ENCODE measurements at regions not wholly inside any gene's neighbourhood (a gene's known extent, or its start where the extent isn't known, plus 50 kb on each side); places are given as distances from the start of the nearest gene placed in this dataset.
A peak's percentile ranks its signal among the peaks of the same experiment; 100 is the strongest.

- no peak for TF ChIP-seq CTCF (IDR thresholded peaks at IDR 0.05; ENCODE audit: low read depth, low read length)
- ChIA-PET POLR2A (interaction anchor here (0.7 kb wide), 1 partner anchor 18 kb away, joined by 3 read pairs; no protein-coding TSS in a partner anchor), CTCF (interaction anchor here (0.6 to 4.5 kb wide), 16 partner anchors 10 to 862 kb away, joined by 3 to 48 read pairs (median 5); no protein-coding TSS in a partner anchor)
- Histone ChIP-seq H3K4me3 (ENCODE audit: low read depth, low read length) (no peak overlapping the region), H3K27ac (ENCODE audit: low read depth, low read length) (no peak overlapping the region), H3K27me3 (ENCODE audit: control insufficient read depth, insufficient read depth, low read length) (no peaks in the 10 kb centered on the region), H3K9me3 (ENCODE audit: control insufficient read depth, insufficient read depth, low read length) (no peaks in the 10 kb centered on the region)
- no peak for DNase-seq (ENCODE audit: low read depth, low spot score)
These were observed 105.0 kb downstream of the HNRNPD start for GRCh38 chr4:82268826-82269193.

GRCh38 chr4:82268050-82268825 is 105.6 kb downstream of the HNRNPD start:
- Histone ChIP-seq H3K27me3 (ENCODE audit: control insufficient read depth, insufficient read depth, low read length) (no peaks in the 10 kb centered on the region), H3K27ac (ENCODE audit: low read depth, low read length) (no peak overlapping the region), H3K4me3 (ENCODE audit: low read depth, low read length) (no peak overlapping the region), H3K9me3 (ENCODE audit: control insufficient read depth, insufficient read depth, low read length) (no peaks in the 10 kb centered on the region)
- ChIA-PET POLR2A (interaction anchor here (0.7 kb wide), 1 partner anchor 17 kb away, joined by 3 read pairs; no protein-coding TSS in a partner anchor), CTCF (interaction anchor here (0.6 to 4.5 kb wide), 16 partner anchors 9 to 861 kb away, joined by 3 to 48 read pairs (median 5); no protein-coding TSS in a partner anchor)
- DNase-seq (ENCODE audit: low read depth, low spot score): peak; percentile 13
- TF ChIP-seq CTCF (IDR thresholded peaks at IDR 0.05; ENCODE audit: low read depth, low read length): peak; percentile 84

GRCh38 chr4:82267506-82267905 is 106.3 kb downstream of the HNRNPD start:
- Histone ChIP-seq H3K4me3 (ENCODE audit: low read depth, low read length) (no peak overlapping the region), H3K27ac (ENCODE audit: low read depth, low read length) (no peak overlapping the region), H3K27me3 (ENCODE audit: control insufficient read depth, insufficient read depth, low read length) (no peaks in the 10 kb centered on the region), H3K9me3 (ENCODE audit: control insufficient read depth, insufficient read depth, low read length) (no peaks in the 10 kb centered on the region)
- no peak for TF ChIP-seq CTCF (IDR thresholded peaks at IDR 0.05; ENCODE audit: low read depth, low read length)
- ChIA-PET CTCF (interaction anchor here (1.4 to 4.5 kb wide), 5 partner anchors 9 to 860 kb away, joined by 3 to 48 read pairs (median 5); no protein-coding TSS in a partner anchor), POLR2A (no interaction called here)
- DNase-seq (ENCODE audit: low read depth, low spot score): no peak

- Histone ChIP-seq H3K4me3 (ENCODE audit: low read depth, low read length) (no peak overlapping the region), H3K27me3 (ENCODE audit: control insufficient read depth, insufficient read depth, low read length) (no peaks in the 10 kb centered on the region), H3K27ac (ENCODE audit: low read depth, low read length) (no peak overlapping the region), H3K9me3 (ENCODE audit: control insufficient read depth, insufficient read depth, low read length) (no peaks in the 10 kb centered on the region)
- POLR2A ChIA-PET: no interaction called here
- CTCF ChIA-PET: interaction anchor here (0.6 to 1.5 kb wide), 5 partner anchors 19 to 860 kb away, joined by 3 to 5 read pairs (median 3); no protein-coding TSS in a partner anchor
- TF ChIP-seq CTCF (IDR thresholded peaks at IDR 0.05; ENCODE audit: low read depth, low read length): no peak
- DNase-seq (ENCODE audit: low read depth, low spot score): no peak
These were observed 107.4 kb downstream of the HNRNPD start for GRCh38 chr4:82266345-82266744.

- TF ChIP-seq CTCF (IDR thresholded peaks at IDR 0.05; ENCODE audit: low read depth, low read length): no peak
These were observed 112.7 kb downstream of the HNRNPD start for GRCh38 chr4:82261084-82261483.

More at GRCh38 chr4:82261084-82261483, 112.7 kb downstream of the HNRNPD start:
- Histone ChIP-seq H3K9me3 (ENCODE audit: control insufficient read depth, insufficient read depth, low read length) (no peaks in the 10 kb centered on the region), H3K27me3 (ENCODE audit: control insufficient read depth, insufficient read depth, low read length) (no peaks in the 10 kb centered on the region), H3K4me3 (ENCODE audit: low read depth, low read length) (no peak overlapping the region), H3K27ac (ENCODE audit: low read depth, low read length) (no peak overlapping the region)
- POLR2A ChIA-PET: no interaction called here
- CTCF ChIA-PET: no interaction called here
- no peak for DNase-seq (ENCODE audit: low read depth, low spot score)
